SIG-M5 (cell line): ENCODE measurements at regions not wholly inside any gene's neighbourhood (a gene's known extent, or its start where the extent isn't known, plus 50 kb on each side); places are given as distances from the start of the nearest gene placed in this dataset.

Source experiments
- DNase-seq: peaks from one replicate; lab custom pipeline; 2025; lab: John Stamatoyannopoulos, UW

- DNase-seq: no peak
Measured at GRCh38 chr2:194765723-194766122, 891.3 kb upstream of the SLC39A10 start.

- no peak for DNase-seq
Measured at GRCh38 chr2:194750926-194751325, 906.1 kb upstream of the SLC39A10 start.

GRCh38 chr2:194745557-194746146 is 911.4 kb upstream of the SLC39A10 start:
- DNase-seq: no peak

GRCh38 chr2:194742706-194743105 is 914.3 kb upstream of the SLC39A10 start:
- DNase-seq: no peak

GRCh38 chr2:194739217-194739616 is 917.8 kb upstream of the SLC39A10 start:
- no peak for DNase-seq

- no peak for DNase-seq
Measured at GRCh38 chr2:194735837-194736542, 921.0 kb upstream of the SLC39A10 start.

GRCh38 chr2:194730266-194730665 is 926.8 kb upstream of the SLC39A10 start:
- DNase-seq: no peak

- DNase-seq: no peak
Measured at GRCh38 chr2:194725169-194725568, 931.9 kb upstream of the SLC39A10 start.

GRCh38 chr2:194723446-194723845 is 933.6 kb upstream of the SLC39A10 start:
- no peak for DNase-seq

- no peak for DNase-seq
Measured at GRCh38 chr2:194721227-194721626, 935.8 kb upstream of the SLC39A10 start.

- no peak for DNase-seq
Measured at GRCh38 chr2:194720462-194720861, 936.6 kb upstream of the SLC39A10 start.

- no peak for DNase-seq
Measured at GRCh38 chr2:194718881-194719280, 938.1 kb upstream of the SLC39A10 start.

- no peak for DNase-seq
Measured at GRCh38 chr2:194714541-194714940, 942.5 kb upstream of the SLC39A10 start.

- DNase-seq: no peak
Measured at GRCh38 chr2:194709840-194710239, 947.2 kb upstream of the SLC39A10 start.

- no peak for DNase-seq
Measured at GRCh38 chr2:194706179-194706578, 950.8 kb upstream of the SLC39A10 start.

- no peak for DNase-seq
Measured at GRCh38 chr2:194705398-194705797, 951.6 kb upstream of the SLC39A10 start.

GRCh38 chr2:194700726-194701125 is 956.3 kb upstream of the SLC39A10 start:
- DNase-seq: no peak

GRCh38 chr2:194700116-194700515 is 956.9 kb upstream of the SLC39A10 start:
- no peak for DNase-seq

- no peak for DNase-seq
Measured at GRCh38 chr2:194698012-194698411, 959.0 kb upstream of the SLC39A10 start.

GRCh38 chr2:194697439-194697838 is 959.6 kb upstream of the SLC39A10 start:
- no peak for DNase-seq

- DNase-seq: no peak
Measured at GRCh38 chr2:194696690-194697089, 960.3 kb upstream of the SLC39A10 start.

GRCh38 chr2:194686569-194686968 is 970.5 kb upstream of the SLC39A10 start:
- DNase-seq: no peak

- DNase-seq: no peak
Measured at GRCh38 chr2:194674043-194674442, 983.0 kb upstream of the SLC39A10 start.

GRCh38 chr2:194672994-194673393 is 984.0 kb upstream of the SLC39A10 start:
- no peak for DNase-seq
